OCI-LY1 (cell line): ENCODE measurements at regions not wholly inside any gene's neighbourhood (a gene's known extent, or its start where the extent isn't known, plus 50 kb on each side); places are given as distances from the start of the nearest gene placed in this dataset.

Source experiments
- CTCF ChIP-seq: fragments of 200-600 bp; sonication (generic), shearing (Covaris generic); IDR thresholded peaks from 2 replicates; pipeline ENCODE4 v1.5.1; 2017; ENCODE audit warnings: mild to moderate bottlenecking, antibody characterized with exemption, low read length, moderate library complexity, mixed read lengths
- EZH2 ChIP-seq: fragments of 200-600 bp; sonication (generic), shearing (Covaris generic); IDR thresholded peaks from 2 replicates; pipeline ENCODE4 v1.8.0; 2017; ENCODE audit warnings: borderline replicate concordance, mixed run types, mild to moderate bottlenecking, antibody characterized with exemption, low read length, moderate library complexity, mixed read lengths

DNA sequence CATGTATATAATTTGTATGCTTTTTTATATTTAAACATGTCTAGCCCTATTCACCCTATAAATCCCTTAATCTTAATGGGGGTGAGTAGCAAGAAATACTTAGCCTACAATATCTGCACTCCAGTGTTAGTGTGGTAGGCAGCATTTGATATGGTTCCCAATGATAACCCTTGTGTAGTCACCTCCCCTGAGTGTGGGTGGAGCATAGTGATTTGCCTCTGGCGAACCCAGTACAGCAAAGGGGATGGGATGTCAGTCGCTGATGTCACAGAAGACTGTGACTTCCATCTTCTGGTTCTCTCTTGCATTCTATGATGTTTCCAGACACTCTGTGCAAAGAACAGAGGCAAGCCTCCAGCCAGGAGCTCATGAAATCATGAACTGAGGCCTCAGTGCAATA, 211.2 kb downstream of the CRPPA start:
- TF ChIP-seq CTCF (no peak), EZH2 (no peak)
